GM19452 (cell line): ENCODE measurements at regions not wholly inside any gene's neighbourhood (a gene's known extent, or its start where the extent isn't known, plus 50 kb on each side); places are given as distances from the start of the nearest gene placed in this dataset.
"Not testable (repeated sequence)": the region's sequence is repeated elsewhere in the genome, so short reads cannot be mapped to it uniquely, and the experiment has no call there.

ENCODE experiments used
- ATAC-seq: cut with Tn5 transposase; IDR thresholded peaks from one replicate; pipeline ENCODE4 v1.9.1; 2021; ENCODE audit not compliant: unreplicated experiment

- no peak for ATAC-seq
Observed at GRCh38 chr3:21256932-21257331, 494.1 kb downstream of the ZNF385D start.

GRCh38 chr3:21238661-21239060, 512.3 kb downstream of the ZNF385D start:
- ATAC-seq = no peak

GRCh38 chr3:21237638-21238037, 513.4 kb downstream of the ZNF385D start:
- no peak for ATAC-seq

- ATAC-seq = no peak
Observed at GRCh38 chr3:21235491-21235890, 515.5 kb downstream of the ZNF385D start.

GRCh38 chr3:21234933-21235332, 516.1 kb downstream of the ZNF385D start:
- no peak for ATAC-seq

- no peak for ATAC-seq
Observed at GRCh38 chr3:21229426-21230135, 521.4 kb downstream of the ZNF385D start.

- no peak for ATAC-seq
Observed at GRCh38 chr3:21226086-21226485, 524.9 kb downstream of the ZNF385D start.

GRCh38 chr3:21220944-21221343, 530.1 kb downstream of the ZNF385D start:
- no peak for ATAC-seq

- ATAC-seq = no peak
Observed at GRCh38 chr3:21216598-21216997, 534.4 kb downstream of the ZNF385D start.

GRCh38 chr3:21204122-21204521, 546.9 kb downstream of the ZNF385D start:
- not testable (repeated sequence) for ATAC-seq

- ATAC-seq = no peak
Observed at GRCh38 chr3:21195203-21195602, 555.8 kb downstream of the ZNF385D start.

GRCh38 chr3:21194036-21194435, 557.0 kb downstream of the ZNF385D start:
- ATAC-seq = not testable (repeated sequence)

GRCh38 chr3:21188459-21188858, 562.6 kb downstream of the ZNF385D start:
- no peak for ATAC-seq

GRCh38 chr3:21185816-21186314, 565.1 kb downstream of the ZNF385D start:
- ATAC-seq = no peak

GRCh38 chr3:21174461-21174860, 576.5 kb downstream of the ZNF385D start:
- no peak for ATAC-seq

- ATAC-seq = no peak
Observed at GRCh38 chr3:21170964-21171363, 580.0 kb downstream of the ZNF385D start.

- no peak for ATAC-seq
Observed at GRCh38 chr3:21169948-21170347, 581.1 kb downstream of the ZNF385D start.

GRCh38 chr3:21168471-21168870, 582.5 kb downstream of the ZNF385D start:
- ATAC-seq = no peak

- no peak for ATAC-seq
Observed at GRCh38 chr3:21163956-21164355, 587.1 kb downstream of the ZNF385D start.

- ATAC-seq = no peak
Observed at GRCh38 chr3:21159543-21159906, 591.5 kb downstream of the ZNF385D start.

GRCh38 chr3:21158861-21159542, 592.0 kb downstream of the ZNF385D start:
- ATAC-seq = no peak

- no peak for ATAC-seq
Observed at GRCh38 chr3:21154911-21155310, 596.1 kb downstream of the ZNF385D start.
